ENCODE measurements at regions not wholly inside any gene's neighbourhood (a gene's known extent, or its start where the extent isn't known, plus 50 kb on each side); places are given as distances from the start of the nearest gene placed in this dataset.

GRCh38 chr20:22925613-22925983, 109.5 kb upstream of the SSTR4 start:
- no peak for DNase-seq (ENCODE audit: insufficient read length, low spot score, missing footprints)
- Histone ChIP-seq H3K4me1 (ENCODE audit: insufficient read depth, low read length) (peaks cover 10% of the 10 kb centered on the region), H3K36me3 (ENCODE audit: insufficient read depth, low read length) (no peaks in the 10 kb centered on the region), H3K4me2 (ENCODE audit: insufficient read depth, low read length) (no peak overlapping the region), H3K27me3 (ENCODE audit: insufficient read depth, low read length) (peaks cover 22% of the 10 kb centered on the region), H3K4me3 (ENCODE audit: insufficient read depth, low read length) (no peak overlapping the region), H3K27ac (ENCODE audit: low read depth, low read length) (no peak overlapping the region), H3K79me2 (ENCODE audit: insufficient read depth, low read length) (no peaks in the 10 kb centered on the region), H3K9me3 (ENCODE audit: low read depth, low read length) (no peaks in the 10 kb centered on the region), H4K20me1 (ENCODE audit: insufficient read depth, low read length) (no peaks in the 10 kb centered on the region), H2AFZ (ENCODE audit: low read length) (no peak overlapping the region)
- no peak for TF ChIP-seq CTCF (IDR thresholded peaks at IDR 0.05; ENCODE audit: extremely low read depth, low read depth, low read length)

- Histone ChIP-seq H3K27me3 (ENCODE audit: insufficient read depth, low read length) (peaks cover 17% of the 10 kb centered on the region), H3K4me2 (ENCODE audit: insufficient read depth, low read length) (no peak overlapping the region), H3K79me2 (ENCODE audit: insufficient read depth, low read length) (no peaks in the 10 kb centered on the region), H3K9me3 (ENCODE audit: low read depth, low read length) (no peaks in the 10 kb centered on the region), H2AFZ (ENCODE audit: low read length) (no peak overlapping the region), H3K27ac (ENCODE audit: low read depth, low read length) (no peak overlapping the region), H3K36me3 (ENCODE audit: insufficient read depth, low read length) (no peaks in the 10 kb centered on the region), H3K4me3 (ENCODE audit: insufficient read depth, low read length) (no peak overlapping the region), H3K4me1 (ENCODE audit: insufficient read depth, low read length) (no peaks in the 10 kb centered on the region), H4K20me1 (ENCODE audit: insufficient read depth, low read length) (no peaks in the 10 kb centered on the region)
- no peak for DNase-seq (ENCODE audit: insufficient read length, low spot score, missing footprints)
- TF ChIP-seq CTCF (IDR thresholded peaks at IDR 0.05; ENCODE audit: extremely low read depth, low read depth, low read length) = no peak
These were observed 107.6 kb upstream of the SSTR4 start for GRCh38 chr20:22927537-22927936.

- Histone ChIP-seq H3K27ac (ENCODE audit: low read depth, low read length) (no peak overlapping the region), H3K4me2 (ENCODE audit: insufficient read depth, low read length) (no peak overlapping the region), H3K9me3 (ENCODE audit: low read depth, low read length) (no peaks in the 10 kb centered on the region), H3K4me3 (ENCODE audit: insufficient read depth, low read length) (no peak overlapping the region), H3K27me3 (ENCODE audit: insufficient read depth, low read length) (peaks cover 7% of the 10 kb centered on the region), H3K36me3 (ENCODE audit: insufficient read depth, low read length) (no peaks in the 10 kb centered on the region), H3K79me2 (ENCODE audit: insufficient read depth, low read length) (no peaks in the 10 kb centered on the region), H3K4me1 (ENCODE audit: insufficient read depth, low read length) (no peaks in the 10 kb centered on the region), H4K20me1 (ENCODE audit: insufficient read depth, low read length) (no peaks in the 10 kb centered on the region), H2AFZ (ENCODE audit: low read length) (no peak overlapping the region)
- no peak for TF ChIP-seq CTCF (IDR thresholded peaks at IDR 0.05; ENCODE audit: extremely low read depth, low read depth, low read length)
- no peak for DNase-seq (ENCODE audit: insufficient read length, low spot score, missing footprints)
These were observed 106.4 kb upstream of the SSTR4 start for GRCh38 chr20:22928679-22929078.

- no peaks in the 10 kb centered on the region for H3K79me2 ChIP-seq (ENCODE audit: insufficient read depth, low read length)
- no peak for DNase-seq (ENCODE audit: insufficient read length, low spot score, missing footprints)
- no peaks in the 10 kb centered on the region for H3K9me3 ChIP-seq (ENCODE audit: low read depth, low read length)
- no peak overlapping the region for H3K4me2 ChIP-seq (ENCODE audit: insufficient read depth, low read length)
- no peaks in the 10 kb centered on the region for H3K36me3 ChIP-seq (ENCODE audit: insufficient read depth, low read length)
- H3K4me3 ChIP-seq (ENCODE audit: insufficient read depth, low read length) = no peak overlapping the region
- H2AFZ ChIP-seq (ENCODE audit: low read length) = no peak overlapping the region
- H3K27ac ChIP-seq (ENCODE audit: low read depth, low read length) = no peak overlapping the region
- no peaks in the 10 kb centered on the region for H4K20me1 ChIP-seq (ENCODE audit: insufficient read depth, low read length)
- no peak for TF ChIP-seq CTCF (IDR thresholded peaks at IDR 0.05; ENCODE audit: extremely low read depth, low read depth, low read length)
- H3K27me3 ChIP-seq (ENCODE audit: insufficient read depth, low read length) = peaks cover 5% of the 10 kb centered on the region
- no peaks in the 10 kb centered on the region for H3K4me1 ChIP-seq (ENCODE audit: insufficient read depth, low read length)
These were observed 105.5 kb upstream of the SSTR4 start for GRCh38 chr20:22929661-22930060.

All from osteoblast (primary cell).